ENCODE measurements at regions not wholly inside any gene's neighbourhood (a gene's known extent, or its start where the extent isn't known, plus 50 kb on each side); places are given as distances from the start of the nearest gene placed in this dataset.

DNA sequence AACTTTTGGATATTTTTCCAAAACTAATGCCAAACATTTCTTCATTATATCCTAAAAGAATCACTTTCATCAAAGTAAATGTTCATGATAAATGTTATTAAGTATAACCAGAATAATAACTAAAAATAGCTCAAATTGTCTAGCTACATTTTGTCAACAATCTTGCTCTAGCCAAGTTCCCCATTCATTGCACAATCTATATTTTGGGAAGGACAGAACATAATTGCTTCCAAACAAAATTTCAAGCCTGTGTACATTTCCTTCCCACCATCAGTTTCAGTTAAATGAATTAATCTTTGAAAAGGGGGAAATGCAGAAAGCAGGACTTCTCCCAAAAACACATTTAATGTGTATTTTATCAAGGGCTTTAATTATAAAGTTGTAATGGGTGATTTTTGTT is 98.0 kb upstream of the PLEKHG7 start:
- intact Hi-C loops (cut with micrococcal nuclease; ENCODE audit: unreplicated experiment), result loop anchor here (10.0 kb wide), 1 partner anchor 1220 kb away; no protein-coding TSS in a partner anchor
- Histone ChIP-seq H3K4me1 (ENCODE audit: insufficient read depth, low read length, poor library complexity, severe bottlenecking) (no peaks in the 10 kb centered on the region), H3K4me3 (ENCODE audit: low read depth, low read length, poor library complexity, severe bottlenecking) (no peak overlapping the region), H3K27ac (ENCODE audit: low read depth, low read length, poor library complexity, severe bottlenecking) (no peak overlapping the region), H3K9me3 (ENCODE audit: low read depth, low read length, poor library complexity, severe bottlenecking) (peaks cover 7% of the 10 kb centered on the region), H3K36me3 (ENCODE audit: insufficient read depth, low read length, poor library complexity, severe bottlenecking) (no peaks in the 10 kb centered on the region), H3K27me3 (replicated peaks; ENCODE audit: insufficient read depth, low read depth, low read length, poor library complexity) (no peaks in the 10 kb centered on the region)
- ChIA-PET CTCF (no interaction called here), POLR2A (ENCODE audit: low non-redundant PET) (no interaction called here)
- DNase-seq (ENCODE audit: low spot score), result no peak
- TF ChIP-seq, protein P1, sequence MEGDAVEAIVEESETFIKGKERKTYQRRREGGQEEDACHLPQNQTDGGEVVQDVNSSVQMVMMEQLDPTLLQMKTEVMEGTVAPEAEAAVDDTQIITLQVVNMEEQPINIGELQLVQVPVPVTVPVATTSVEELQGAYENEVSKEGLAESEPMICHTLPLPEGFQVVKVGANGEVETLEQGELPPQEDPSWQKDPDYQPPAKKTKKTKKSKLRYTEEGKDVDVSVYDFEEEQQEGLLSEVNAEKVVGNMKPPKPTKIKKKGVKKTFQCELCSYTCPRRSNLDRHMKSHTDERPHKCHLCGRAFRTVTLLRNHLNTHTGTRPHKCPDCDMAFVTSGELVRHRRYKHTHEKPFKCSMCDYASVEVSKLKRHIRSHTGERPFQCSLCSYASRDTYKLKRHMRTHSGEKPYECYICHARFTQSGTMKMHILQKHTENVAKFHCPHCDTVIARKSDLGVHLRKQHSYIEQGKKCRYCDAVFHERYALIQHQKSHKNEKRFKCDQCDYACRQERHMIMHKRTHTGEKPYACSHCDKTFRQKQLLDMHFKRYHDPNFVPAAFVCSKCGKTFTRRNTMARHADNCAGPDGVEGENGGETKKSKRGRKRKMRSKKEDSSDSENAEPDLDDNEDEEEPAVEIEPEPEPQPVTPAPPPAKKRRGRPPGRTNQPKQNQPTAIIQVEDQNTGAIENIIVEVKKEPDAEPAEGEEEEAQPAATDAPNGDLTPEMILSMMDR (conservative IDR thresholded peaks at IDR 0.05; ENCODE audit: low read depth, low read length), result no peak
- no peak for TF ChIP-seq EZH2 (IDR thresholded peaks at IDR 0.05; ENCODE audit: borderline replicate concordance, low read depth, low read length, poor library complexity, severe bottlenecking)
- no TSS peak for BruUV-seq (replicated peaks)

DNA sequence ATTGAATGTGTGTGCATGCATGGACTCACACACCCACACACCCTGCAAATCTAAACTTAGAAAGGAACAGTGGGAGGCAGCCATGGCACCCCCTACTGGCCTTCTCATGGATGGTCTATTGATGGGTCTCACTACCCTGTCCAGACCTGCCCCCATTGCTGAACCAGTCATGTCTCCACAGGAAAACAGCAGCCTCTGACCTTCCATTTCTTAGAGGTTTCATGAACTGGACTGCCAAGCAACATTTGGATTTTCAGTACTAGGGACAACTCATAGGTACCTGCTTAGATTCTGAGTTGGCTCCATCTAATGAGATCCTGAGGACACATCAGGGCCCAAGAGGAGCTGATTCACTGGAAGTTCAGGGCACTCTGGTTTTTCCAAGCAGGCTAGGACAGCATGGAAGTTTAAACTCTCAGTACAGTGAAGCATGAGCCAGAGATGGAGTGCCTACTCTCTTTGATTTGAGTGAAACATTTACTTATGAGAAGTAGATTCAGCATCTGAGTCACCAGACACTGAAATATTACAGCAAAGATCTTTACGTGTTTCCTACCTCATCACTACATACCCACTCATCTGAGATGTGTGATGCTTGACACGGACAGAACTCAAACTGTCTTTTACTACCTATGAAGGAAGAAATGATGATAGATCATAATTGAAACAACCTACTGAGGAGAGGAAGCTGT is 98.9 kb upstream of the PLEKHG7 start:
- ChIA-PET POLR2A (ENCODE audit: low non-redundant PET) (no interaction called here), CTCF (no interaction called here)
- no peaks in the 10 kb centered on the region for H3K4me1 ChIP-seq (ENCODE audit: insufficient read depth, low read length, poor library complexity, severe bottlenecking)
- H3K9me3 ChIP-seq (ENCODE audit: low read depth, low read length, poor library complexity, severe bottlenecking), result peaks cover 8% of the 10 kb centered on the region
- intact Hi-C loops (cut with micrococcal nuclease; ENCODE audit: unreplicated experiment), result loop anchor here (10.0 kb wide), 1 partner anchor 1219 kb away; no protein-coding TSS in a partner anchor
- DNase-seq (ENCODE audit: low spot score), result no peak
- H3K36me3 ChIP-seq (ENCODE audit: insufficient read depth, low read length, poor library complexity, severe bottlenecking), result no peaks in the 10 kb centered on the region
- H3K27ac ChIP-seq (ENCODE audit: low read depth, low read length, poor library complexity, severe bottlenecking), result no peak overlapping the region
- H3K27me3 ChIP-seq (replicated peaks; ENCODE audit: insufficient read depth, low read depth, low read length, poor library complexity), result no peaks in the 10 kb centered on the region
- no peak overlapping the region for H3K4me3 ChIP-seq (ENCODE audit: low read depth, low read length, poor library complexity, severe bottlenecking)
- no peak for TF ChIP-seq EZH2 (IDR thresholded peaks at IDR 0.05; ENCODE audit: borderline replicate concordance, low read depth, low read length, poor library complexity, severe bottlenecking)
- TF ChIP-seq, protein P1 (conservative IDR thresholded peaks at IDR 0.05; ENCODE audit: low read depth, low read length), result 0 out of 2 replicates have a peak, but pooled peaks have one; percentile 22
- BruUV-seq (replicated peaks), result no TSS peak

DNA sequence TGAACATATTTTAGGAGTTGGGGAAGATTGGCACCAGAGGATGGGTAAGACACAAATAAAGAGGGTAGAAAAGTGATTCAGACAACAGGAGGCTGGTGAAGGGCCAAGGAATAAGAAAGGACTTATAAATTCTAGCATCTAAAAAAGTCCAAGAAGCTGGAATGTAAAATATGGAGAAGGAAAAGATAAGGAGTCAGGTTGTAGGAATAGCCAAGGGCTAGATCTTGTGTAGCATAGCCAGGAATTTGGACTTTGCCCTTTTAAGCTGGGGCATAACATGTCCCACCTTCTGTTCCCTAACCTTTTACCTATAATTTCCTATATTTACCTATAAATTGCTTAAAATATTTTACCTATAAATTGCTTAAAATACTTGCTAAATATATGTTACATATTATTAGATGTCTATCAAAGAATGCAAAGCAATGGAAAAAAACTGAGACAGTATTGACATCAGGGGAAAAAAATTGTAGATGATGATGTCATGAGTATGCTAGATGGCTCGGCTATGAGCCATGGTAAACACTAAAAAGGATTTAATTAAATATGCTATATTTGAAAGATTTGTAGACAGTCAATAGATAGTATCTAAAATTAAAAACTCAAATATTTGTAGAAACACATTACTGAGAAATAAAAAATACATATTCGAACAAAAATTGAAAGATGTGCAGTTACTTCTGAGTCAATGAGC is 99.7 kb upstream of the PLEKHG7 start:
- ChIA-PET CTCF (no interaction called here), POLR2A (ENCODE audit: low non-redundant PET) (no interaction called here)
- TF ChIP-seq, protein P1 (conservative IDR thresholded peaks at IDR 0.05; ENCODE audit: low read depth, low read length), result no peak
- TF ChIP-seq EZH2 (IDR thresholded peaks at IDR 0.05; ENCODE audit: borderline replicate concordance, low read depth, low read length, poor library complexity, severe bottlenecking), result no peak
- Histone ChIP-seq H3K4me3 (ENCODE audit: low read depth, low read length, poor library complexity, severe bottlenecking) (no peak overlapping the region), H3K9me3 (ENCODE audit: low read depth, low read length, poor library complexity, severe bottlenecking) (peaks cover 8% of the 10 kb centered on the region), H3K27me3 (replicated peaks; ENCODE audit: insufficient read depth, low read depth, low read length, poor library complexity) (no peaks in the 10 kb centered on the region), H3K36me3 (ENCODE audit: insufficient read depth, low read length, poor library complexity, severe bottlenecking) (no peaks in the 10 kb centered on the region), H3K4me1 (ENCODE audit: insufficient read depth, low read length, poor library complexity, severe bottlenecking) (no peaks in the 10 kb centered on the region), H3K27ac (ENCODE audit: low read depth, low read length, poor library complexity, severe bottlenecking) (no peak overlapping the region)
- intact Hi-C loops (cut with micrococcal nuclease; ENCODE audit: unreplicated experiment), result loop anchor here (10.0 kb wide), 1 partner anchor 1218 kb away; no protein-coding TSS in a partner anchor
- BruUV-seq (replicated peaks), result no TSS peak
- DNase-seq (ENCODE audit: low spot score), result no peak

Data from A673 (cell line).